ENCODE measurements at regions not wholly inside any gene's neighbourhood (a gene's known extent, or its start where the extent isn't known, plus 50 kb on each side); places are given as distances from the start of the nearest gene placed in this dataset.

DNA sequence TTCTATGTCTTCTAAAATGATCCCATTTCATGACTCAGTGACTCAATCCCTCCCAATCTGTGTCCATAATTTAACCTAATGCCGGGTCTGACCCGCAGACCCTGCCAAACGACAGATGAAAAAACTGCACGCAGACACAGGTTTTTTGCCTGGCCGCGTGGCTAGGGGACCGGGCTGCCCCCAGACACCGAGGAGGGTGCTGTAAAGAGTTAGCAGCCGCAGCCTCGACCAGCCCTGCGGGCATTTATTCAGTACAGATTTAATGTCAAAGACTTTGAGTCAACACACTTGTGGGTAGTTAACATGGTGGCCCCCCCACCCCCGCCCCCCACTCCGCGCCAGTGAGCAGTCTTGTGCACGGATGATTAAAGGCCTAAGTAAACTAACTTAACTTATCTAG, 1324.7 kb downstream of the GATA3 start:
- no peak for TF ChIP-seq CTCF (conservative IDR thresholded peaks at IDR 0.05; ENCODE audit: low read depth, low read length)
- TF ChIP-seq BHLHE40 (IDR thresholded peaks at IDR 0.05; ENCODE audit: low read depth, low read length), result no peak
- no peak for TF ChIP-seq FOS (IDR thresholded peaks at IDR 0.05; ENCODE audit: low read depth, low read length)
- no peak for TF ChIP-seq RAD21 (IDR thresholded peaks at IDR 0.05; ENCODE audit: low read length)
- TF ChIP-seq POLR2A (IDR thresholded peaks at IDR 0.05; ENCODE audit: low read depth, low read length), result no peak
- TF ChIP-seq MAFK (IDR thresholded peaks at IDR 0.05; ENCODE audit: low read depth, low read length), result no peak
- TF ChIP-seq RFX5 (IDR thresholded peaks at IDR 0.05; ENCODE audit: low read depth, low read length), result no peak
- TF ChIP-seq CEBPB (IDR thresholded peaks at IDR 0.05; ENCODE audit: low read depth, low read length), result no peak
- no peak for TF ChIP-seq MXI1 (IDR thresholded peaks at IDR 0.05; ENCODE audit: borderline replicate concordance, low read depth, low read length)
- TF ChIP-seq, protein P1, sequence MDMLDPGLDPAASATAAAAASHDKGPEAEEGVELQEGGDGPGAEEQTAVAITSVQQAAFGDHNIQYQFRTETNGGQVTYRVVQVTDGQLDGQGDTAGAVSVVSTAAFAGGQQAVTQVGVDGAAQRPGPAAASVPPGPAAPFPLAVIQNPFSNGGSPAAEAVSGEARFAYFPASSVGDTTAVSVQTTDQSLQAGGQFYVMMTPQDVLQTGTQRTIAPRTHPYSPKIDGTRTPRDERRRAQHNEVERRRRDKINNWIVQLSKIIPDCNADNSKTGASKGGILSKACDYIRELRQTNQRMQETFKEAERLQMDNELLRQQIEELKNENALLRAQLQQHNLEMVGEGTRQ (IDR thresholded peaks at IDR 0.05; ENCODE audit: low read depth, low read length), result no peak
- TF ChIP-seq ELK1 (IDR thresholded peaks at IDR 0.05; ENCODE audit: borderline replicate concordance, low read depth, low read length), result no peak
- TF ChIP-seq SMC3 (IDR thresholded peaks at IDR 0.05; ENCODE audit: low read depth, low read length), result no peak
- TF ChIP-seq MAZ (IDR thresholded peaks at IDR 0.05; ENCODE audit: borderline replicate concordance, low read depth, low read length), result no peak
- no peak for TF ChIP-seq RCOR1 (IDR thresholded peaks at IDR 0.05; ENCODE audit: insufficient replicate concordance, low read length)

Data from IMR-90 (cell line).